Left ventricle myocardium inferior (tissue), 1 donor: ENCODE measurements at regions not wholly inside any gene's neighbourhood (a gene's known extent, or its start where the extent isn't known, plus 50 kb on each side); places are given as distances from the start of the nearest gene placed in this dataset.
"Not testable (repeated sequence)": the region's sequence is repeated elsewhere in the genome, so short reads cannot be mapped to it uniquely, and the experiment has no call there.

ENCODE experiments used
- DNase-seq: peaks from one replicate; pipeline ENCODE4 v3.0.0-alpha.2; 2020
- H3K27ac ChIP-seq: fragments of 200-600 bp; replicated peaks from 2 replicates; pipeline ENCODE4 v1.8.0; 2021
- H3K27me3 ChIP-seq: fragments of 200-600 bp; 2 replicates; pipeline ENCODE4 v1.8.0; 2021; ENCODE audit warnings: low read depth
- H3K36me3 ChIP-seq: fragments of 200-600 bp; 2 replicates; pipeline ENCODE4 v1.8.0; 2021
- H3K4me1 ChIP-seq: fragments of 200-600 bp; 2 replicates; pipeline ENCODE4 v1.8.0; 2021
- H3K4me3 ChIP-seq: fragments of 200-600 bp; 2 replicates; pipeline ENCODE4 v1.8.0; 2021; ENCODE audit warnings: mild to moderate bottlenecking, moderate library complexity
- H3K9me3 ChIP-seq: fragments of 200-600 bp; replicated peaks from 2 replicates; pipeline ENCODE4 v1.8.0; 2021
- intact Hi-C: fragments of 100-400 bp; cut with micrococcal nuclease; formaldehyde crosslinking; loops from one replicate; pipeline ENCODE4 v1.11.0; 2022
- TF ChIP-seq, protein P1 (sequence below): fragments of 200-600 bp; IDR thresholded peaks from 2 replicates; pipeline ENCODE4 v1.8.0; 2021; ENCODE audit warnings: antibody characterized with exemption, mild to moderate bottlenecking, borderline replicate concordance
- donor health status: DM: no; HTN: yes; CAD: no; lungs with severe emphysema.

DNA sequence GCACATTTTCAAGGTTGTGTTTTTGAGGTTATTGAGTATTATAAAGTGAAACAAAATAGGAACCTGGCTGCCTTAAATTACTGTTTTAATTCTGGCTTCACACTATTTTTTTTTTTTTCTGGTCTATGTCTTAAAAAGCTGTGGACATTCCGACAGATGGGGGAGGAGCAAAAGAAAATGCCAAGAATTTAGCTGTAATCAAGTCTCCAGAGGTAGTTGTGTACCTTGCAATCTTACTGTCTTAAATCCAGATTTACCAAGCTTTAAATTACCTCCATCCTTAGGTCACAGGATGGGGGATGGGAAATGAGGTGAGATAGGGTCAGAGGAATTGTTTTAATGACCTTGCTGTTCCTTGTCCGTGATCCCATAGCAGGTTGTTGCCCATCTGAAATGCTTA lies 182.8 kb downstream of the UTRN start:
- Histone ChIP-seq H3K9me3 (no peaks in the 10 kb centered on the region), H3K27ac (no peak overlapping the region), H3K36me3 (peaks cover 29% of the 10 kb centered on the region), H3K27me3 (no peaks in the 10 kb centered on the region), H3K4me3 (no peak overlapping the region), H3K4me1 (peaks cover 7% of the 10 kb centered on the region)
- DNase-seq: no peak
- TF ChIP-seq, protein P1, sequence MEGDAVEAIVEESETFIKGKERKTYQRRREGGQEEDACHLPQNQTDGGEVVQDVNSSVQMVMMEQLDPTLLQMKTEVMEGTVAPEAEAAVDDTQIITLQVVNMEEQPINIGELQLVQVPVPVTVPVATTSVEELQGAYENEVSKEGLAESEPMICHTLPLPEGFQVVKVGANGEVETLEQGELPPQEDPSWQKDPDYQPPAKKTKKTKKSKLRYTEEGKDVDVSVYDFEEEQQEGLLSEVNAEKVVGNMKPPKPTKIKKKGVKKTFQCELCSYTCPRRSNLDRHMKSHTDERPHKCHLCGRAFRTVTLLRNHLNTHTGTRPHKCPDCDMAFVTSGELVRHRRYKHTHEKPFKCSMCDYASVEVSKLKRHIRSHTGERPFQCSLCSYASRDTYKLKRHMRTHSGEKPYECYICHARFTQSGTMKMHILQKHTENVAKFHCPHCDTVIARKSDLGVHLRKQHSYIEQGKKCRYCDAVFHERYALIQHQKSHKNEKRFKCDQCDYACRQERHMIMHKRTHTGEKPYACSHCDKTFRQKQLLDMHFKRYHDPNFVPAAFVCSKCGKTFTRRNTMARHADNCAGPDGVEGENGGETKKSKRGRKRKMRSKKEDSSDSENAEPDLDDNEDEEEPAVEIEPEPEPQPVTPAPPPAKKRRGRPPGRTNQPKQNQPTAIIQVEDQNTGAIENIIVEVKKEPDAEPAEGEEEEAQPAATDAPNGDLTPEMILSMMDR: no peak
- intact Hi-C loops: no loop called here

DNA sequence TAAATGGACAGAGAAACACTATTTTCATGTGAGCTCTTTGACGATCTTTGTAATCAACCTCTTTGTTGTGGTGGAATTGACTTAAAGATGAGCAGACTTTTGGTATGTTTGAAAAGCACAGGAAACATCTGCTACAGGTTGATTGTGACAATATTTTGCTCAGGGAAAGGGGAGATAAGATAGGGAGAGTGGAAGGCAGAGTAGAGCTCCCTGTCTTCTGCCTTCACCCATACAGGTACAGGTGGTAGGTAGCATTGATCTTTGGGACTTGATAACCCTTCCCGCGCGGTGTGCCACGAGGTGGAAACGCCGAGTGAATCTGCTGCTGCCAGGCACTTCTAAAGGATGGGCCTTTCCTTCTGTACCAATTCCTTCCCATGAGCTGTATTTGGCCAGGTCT lies 183.6 kb downstream of the UTRN start:
- H3K4me3 ChIP-seq: no peak overlapping the region
- intact Hi-C loops: no loop called here
- no peaks in the 10 kb centered on the region for H3K27me3 ChIP-seq
- peaks cover 25% of the 10 kb centered on the region for H3K36me3 ChIP-seq
- no peak overlapping the region for H3K27ac ChIP-seq
- H3K4me1 ChIP-seq: peaks cover 7% of the 10 kb centered on the region
- DNase-seq: no peak
- H3K9me3 ChIP-seq: no peaks in the 10 kb centered on the region
- TF ChIP-seq, protein P1: no peak

DNA sequence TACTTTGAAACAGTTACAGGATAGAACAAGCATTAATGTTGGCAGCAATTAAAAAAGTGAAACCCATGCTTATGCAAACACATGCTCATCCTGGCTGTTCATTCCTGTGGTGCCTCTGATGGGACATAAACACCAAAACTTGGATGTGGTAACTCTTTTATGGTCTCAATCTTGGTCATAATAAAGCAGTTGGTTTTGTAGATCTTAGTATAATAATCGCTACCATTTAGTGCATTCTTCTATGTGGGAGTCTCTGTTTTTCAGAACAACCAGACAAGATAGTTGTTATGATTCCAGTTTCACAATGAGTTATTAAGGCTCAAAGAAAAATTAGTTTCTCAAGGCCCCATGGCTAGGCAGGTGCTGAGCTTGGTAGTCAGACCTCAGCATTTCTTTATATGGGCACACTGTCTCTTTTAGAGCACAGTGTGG lies 184.0 kb downstream of the UTRN start:
- DNase-seq: no peak
- Histone ChIP-seq H3K36me3 (peaks cover 29% of the 10 kb centered on the region), H3K4me1 (peaks cover 7% of the 10 kb centered on the region), H3K4me3 (no peak overlapping the region), H3K9me3 (no peaks in the 10 kb centered on the region), H3K27me3 (no peaks in the 10 kb centered on the region), H3K27ac (no peak overlapping the region)
- TF ChIP-seq, protein P1: no peak
- intact Hi-C loops: no loop called here

DNA sequence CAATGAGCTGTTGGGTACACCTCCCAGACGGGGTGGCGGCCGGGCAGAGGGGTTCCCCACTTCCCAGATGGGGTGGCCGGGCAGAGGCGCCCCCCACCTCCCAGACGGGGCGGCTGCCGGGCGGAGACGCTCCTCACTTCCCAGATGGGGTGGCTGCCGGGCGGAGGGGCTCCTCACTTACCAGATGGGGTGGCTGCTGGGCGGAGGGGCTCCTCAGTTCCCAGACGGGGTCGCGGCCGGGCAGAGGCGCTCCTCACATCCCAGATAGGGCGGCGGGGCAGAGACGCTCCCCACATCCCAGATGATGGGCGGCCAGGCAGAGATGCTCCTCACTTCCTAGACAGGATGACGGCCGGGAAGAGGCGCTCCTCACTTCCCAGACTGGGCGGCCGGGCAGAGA lies 185.1 kb downstream of the UTRN start:
- H3K4me1 ChIP-seq, H3K27ac ChIP-seq, intact Hi-C loops, H3K27me3 ChIP-seq, H3K9me3 ChIP-seq, H3K4me3 ChIP-seq, DNase-seq: not testable (repeated sequence)
- peaks cover 29% of the 10 kb centered on the region for H3K36me3 ChIP-seq

DNA sequence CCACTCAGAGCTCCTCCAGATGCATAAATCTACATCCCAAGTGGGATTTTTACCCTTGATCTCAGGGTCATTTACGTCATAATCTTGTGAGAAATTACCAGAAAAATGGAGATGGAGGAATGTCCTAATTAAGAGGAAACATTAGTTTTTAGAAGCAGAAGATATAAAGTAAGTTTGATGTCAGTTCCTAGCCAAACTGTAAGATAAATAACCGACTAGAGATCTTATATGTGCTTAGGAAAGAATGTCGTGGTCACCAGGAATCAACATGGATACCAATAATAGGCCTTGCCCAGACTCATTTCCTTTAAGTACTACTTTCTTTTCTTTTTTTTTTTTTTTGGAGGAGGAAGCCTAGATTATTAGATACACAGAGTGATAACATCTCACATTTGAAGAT lies 186.9 kb downstream of the UTRN start:
- Histone ChIP-seq H3K4me1 (peaks cover 7% of the 10 kb centered on the region), H3K4me3 (no peak overlapping the region), H3K27ac (no peak overlapping the region), H3K36me3 (peaks cover 34% of the 10 kb centered on the region), H3K9me3 (no peaks in the 10 kb centered on the region), H3K27me3 (no peaks in the 10 kb centered on the region)
- TF ChIP-seq, protein P1: no peak
- DNase-seq: no peak
- intact Hi-C loops: no loop called here

DNA sequence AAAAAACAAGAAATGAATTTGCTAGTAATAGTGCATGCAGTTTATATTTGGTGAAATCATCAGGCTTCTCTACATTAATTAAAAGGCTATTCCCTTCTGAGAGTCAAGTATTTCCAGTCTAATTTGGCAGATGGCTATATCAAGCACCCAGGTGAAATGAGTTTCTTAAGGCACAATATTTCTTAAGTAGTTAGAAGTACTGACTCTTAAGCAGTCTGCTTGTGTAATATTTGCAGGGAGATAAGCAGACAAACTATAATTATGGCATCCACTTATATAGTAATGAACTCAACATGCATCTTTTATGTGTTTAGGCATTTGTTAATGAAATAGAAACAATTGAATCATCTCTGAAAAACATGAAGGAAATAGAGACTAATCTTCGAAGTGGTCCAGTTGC lies 189.2 kb downstream of the UTRN start:
- TF ChIP-seq, protein P1: no peak
- intact Hi-C loops: no loop called here

More for the DNA sequence above, 189.2 kb downstream of the UTRN start:
- Histone ChIP-seq H3K9me3 (no peaks in the 10 kb centered on the region), H3K27ac (no peak overlapping the region), H3K27me3 (no peaks in the 10 kb centered on the region), H3K4me1 (peaks cover 18% of the 10 kb centered on the region), H3K36me3 (peaks cover 36% of the 10 kb centered on the region), H3K4me3 (no peak overlapping the region)
- no peak for DNase-seq
